Neural cell (in vitro differentiated cells): ENCODE measurements at regions not wholly inside any gene's neighbourhood (a gene's known extent, or its start where the extent isn't known, plus 50 kb on each side); places are given as distances from the start of the nearest gene placed in this dataset.

Experiments
- EZH2 ChIP-seq: fragments of 200-600, 300-800 bp; shearing (Covaris generic), sonication (generic); IDR thresholded peaks from 2 replicates; pipeline ENCODE4 v1.6.1; 2014; ENCODE audit warnings: antibody characterized with exemption, low read length, borderline replicate concordance, mild to moderate bottlenecking; ENCODE audit not compliant: insufficient read depth, poor library complexity, severe bottlenecking
- RAD21 ChIP-seq: fragments of 450-650 bp; conservative IDR thresholded peaks from 2 replicates; pipeline ENCODE4 v1.6.1; 2014; ENCODE audit warnings: antibody characterized with exemption, mild to moderate bottlenecking, moderate library complexity

DNA sequence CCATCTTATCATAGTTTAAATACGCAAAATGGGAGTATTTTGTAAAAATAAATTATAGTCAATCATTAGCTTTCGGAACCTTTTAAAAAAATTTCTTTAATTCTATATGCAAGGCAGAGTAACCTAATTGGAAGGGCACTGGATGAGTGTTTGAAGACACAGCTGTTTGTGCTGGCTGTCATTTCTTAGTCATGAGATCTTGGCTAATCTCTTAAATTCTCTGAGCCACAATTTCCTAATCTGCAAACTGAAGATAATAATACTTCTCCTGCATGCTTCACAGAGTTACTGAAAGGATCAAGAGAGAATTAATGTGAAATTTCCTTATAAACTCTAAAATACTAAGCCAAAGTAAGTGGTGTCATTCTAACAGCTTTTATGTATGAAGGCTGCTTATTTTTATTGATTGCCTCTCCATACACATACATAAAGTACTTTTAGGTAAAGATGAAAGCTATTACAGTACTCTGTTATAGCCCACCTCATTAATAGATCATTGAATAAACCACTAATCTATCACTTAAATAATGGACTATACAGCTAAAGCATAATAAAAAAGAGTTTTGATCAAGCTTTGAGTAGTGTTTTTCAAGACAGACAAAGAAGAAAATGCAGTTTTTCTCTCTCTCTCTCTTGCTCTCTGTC lies 383.7 kb upstream of the IRAK1BP1 start:
- no peak for TF ChIP-seq EZH2
- TF ChIP-seq RAD21 = no peak
